Calu3 (cell line): ENCODE measurements at regions not wholly inside any gene's neighbourhood (a gene's known extent, or its start where the extent isn't known, plus 50 kb on each side); places are given as distances from the start of the nearest gene placed in this dataset.
"Not testable (repeated sequence)": the region's sequence is repeated elsewhere in the genome, so short reads cannot be mapped to it uniquely, and the experiment has no call there.

Source experiments
- BruUV-seq: library from RNA; stranded (reverse); fragments of 400-500 nt; replicated peaks from 2 replicates; lab custom pipeline; 2021; lab: Mats Ljungman, UMichigan
- CTCF ChIA-PET: fragments of 300-600 bp; sonication (Branson Sonifier 250); formaldehyde crosslinking; loops from one replicate; lab custom pipeline; 2022; ENCODE audit warnings: antibody characterized with exemption; lab: Charles Lee
- DNase-seq: peaks from one replicate; pipeline ENCODE4 v3.0.0; 2022
- H3K27ac Mint-ChIP-seq: one replicate; pipeline ENCODE4 v1.8.0; 2022; ENCODE audit warnings: mixed read lengths; ENCODE audit not compliant: unreplicated experiment
- H3K27me3 Mint-ChIP-seq: one replicate; pipeline ENCODE4 v1.8.0; 2022; ENCODE audit warnings: mixed read lengths; ENCODE audit not compliant: unreplicated experiment
- H3K36me3 Mint-ChIP-seq: one replicate; pipeline ENCODE4 v1.8.0; 2022; ENCODE audit warnings: mild to moderate bottlenecking, moderate library complexity, mixed read lengths; ENCODE audit not compliant: insufficient read depth, unreplicated experiment
- H3K4me1 Mint-ChIP-seq: one replicate; pipeline ENCODE4 v1.8.0; 2022; ENCODE audit warnings: mild to moderate bottlenecking, low read depth, mixed read lengths; ENCODE audit not compliant: unreplicated experiment
- H3K4me3 Mint-ChIP-seq: one replicate; pipeline ENCODE4 v1.8.0; 2022; ENCODE audit warnings: mild to moderate bottlenecking, low read depth, moderate library complexity, mixed read lengths; ENCODE audit not compliant: unreplicated experiment
- H3K9me3 Mint-ChIP-seq: one replicate; pipeline ENCODE4 v1.8.0; 2022; ENCODE audit warnings: low read depth, mixed read lengths; ENCODE audit not compliant: unreplicated experiment
- intact Hi-C: fragments of 100-400 bp; cut with micrococcal nuclease; formaldehyde crosslinking; loops from one replicate; pipeline ENCODE4 v1.10.0; 2022; ENCODE audit not compliant: unreplicated experiment

DNA sequence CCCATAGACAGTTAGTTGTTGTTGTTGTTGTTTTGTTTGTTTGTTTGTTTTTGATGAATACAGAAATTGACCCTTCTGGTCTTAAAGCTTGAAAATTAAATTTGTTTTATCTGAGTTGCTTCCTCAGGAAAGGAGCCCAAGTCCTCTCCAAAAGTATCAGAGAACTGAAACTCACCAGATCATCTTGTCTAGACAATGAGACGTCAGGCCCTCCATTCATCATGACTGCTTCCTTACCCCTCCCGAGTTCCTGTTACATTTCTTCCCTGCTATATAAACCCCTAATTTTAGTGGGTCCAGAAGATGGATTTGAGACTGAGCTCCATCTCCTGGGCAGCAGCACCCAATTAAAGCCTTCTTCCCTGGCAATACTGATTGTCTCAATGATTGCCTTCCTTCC lies 2744.8 kb upstream of the TPTE start:
- H3K27ac Mint-ChIP-seq, H3K9me3 Mint-ChIP-seq, intact Hi-C loops, CTCF ChIA-PET, H3K36me3 Mint-ChIP-seq, H3K4me1 Mint-ChIP-seq, H3K4me3 Mint-ChIP-seq, DNase-seq, BruUV-seq: not testable (repeated sequence)
- peaks cover 12% of the 10 kb centered on the region for H3K27me3 Mint-ChIP-seq

DNA sequence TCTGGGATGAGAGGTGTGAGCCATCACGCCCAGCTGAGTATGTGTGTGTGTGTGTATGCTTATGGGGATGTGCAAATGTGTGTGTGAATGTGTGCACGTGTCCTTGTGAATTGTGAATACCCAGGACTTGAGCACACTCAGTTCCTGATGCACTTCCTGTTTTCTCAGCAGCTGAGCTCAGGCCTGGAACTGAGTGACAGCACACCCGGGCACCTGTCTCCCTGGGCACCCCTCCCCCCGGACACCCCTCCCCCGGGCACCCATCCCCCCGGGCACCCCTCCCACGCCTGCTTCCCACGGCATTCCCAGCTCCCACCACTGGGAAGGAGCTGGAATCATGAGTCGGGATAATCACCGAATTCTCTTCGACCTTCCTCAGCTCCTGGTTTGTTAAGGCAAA lies 2744.1 kb upstream of the TPTE start:
- not testable (repeated sequence) for H3K27ac Mint-ChIP-seq

DNA sequence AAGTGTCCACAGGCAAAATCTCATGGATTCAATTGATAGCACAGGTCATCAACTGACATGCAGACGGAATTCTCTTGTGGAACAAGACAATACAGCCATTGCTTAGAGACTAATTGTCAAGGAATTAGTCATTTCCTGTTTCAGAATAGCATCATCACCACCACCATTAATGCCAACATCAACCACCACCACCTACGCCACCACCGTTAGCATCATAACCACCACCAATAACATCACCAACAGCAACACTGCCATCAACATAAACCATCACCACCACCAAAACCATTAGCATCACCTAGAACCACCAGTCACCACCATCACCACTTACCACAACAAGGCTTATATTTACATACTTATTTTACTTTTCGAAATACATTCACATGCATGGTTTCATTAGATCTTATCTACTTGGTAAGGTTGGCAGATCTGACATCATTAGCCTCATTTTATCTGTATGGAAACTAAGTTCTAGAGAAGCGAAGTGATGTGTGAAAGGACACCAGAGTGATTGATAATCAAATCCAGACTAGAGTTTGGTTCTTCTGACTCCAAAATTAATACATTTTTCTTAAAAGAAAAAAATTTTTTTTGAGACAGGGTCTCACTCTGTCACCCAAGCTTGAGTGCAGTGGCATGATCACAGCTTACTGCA lies 2733.8 kb upstream of the TPTE start:
- H3K27ac Mint-ChIP-seq, DNase-seq, H3K27me3 Mint-ChIP-seq, H3K9me3 Mint-ChIP-seq, H3K36me3 Mint-ChIP-seq, CTCF ChIA-PET, BruUV-seq, H3K4me1 Mint-ChIP-seq, H3K4me3 Mint-ChIP-seq, intact Hi-C loops: not testable (repeated sequence)

More for the DNA sequence above, 2744.1 kb upstream of the TPTE start:
- intact Hi-C loops, H3K36me3 Mint-ChIP-seq, H3K4me1 Mint-ChIP-seq, H3K9me3 Mint-ChIP-seq, CTCF ChIA-PET, H3K4me3 Mint-ChIP-seq, DNase-seq, BruUV-seq: not testable (repeated sequence)
- peaks cover 12% of the 10 kb centered on the region for H3K27me3 Mint-ChIP-seq

DNA sequence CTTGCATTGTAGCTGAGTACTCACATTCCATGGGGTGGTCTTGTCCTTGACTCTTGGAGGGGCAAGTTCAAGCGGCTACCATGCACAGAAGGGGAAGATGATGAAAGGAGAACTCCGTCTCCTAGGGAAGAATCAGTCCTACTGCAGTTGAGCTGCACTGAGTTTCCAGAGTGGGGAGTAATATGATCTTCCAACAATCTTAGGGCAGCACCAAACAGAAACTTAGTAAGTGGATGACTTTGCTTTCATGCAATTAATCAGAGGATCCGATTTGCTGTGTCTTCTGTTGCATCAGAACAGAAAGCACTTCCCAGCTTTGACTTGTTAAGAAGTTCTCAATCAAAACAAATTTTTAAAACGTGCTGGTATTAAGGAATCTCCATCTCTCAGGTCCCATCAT lies 2727.6 kb upstream of the TPTE start:
- H3K4me3 Mint-ChIP-seq, H3K36me3 Mint-ChIP-seq, H3K27me3 Mint-ChIP-seq, BruUV-seq, H3K9me3 Mint-ChIP-seq, H3K27ac Mint-ChIP-seq, DNase-seq, intact Hi-C loops, CTCF ChIA-PET, H3K4me1 Mint-ChIP-seq: not testable (repeated sequence)

DNA sequence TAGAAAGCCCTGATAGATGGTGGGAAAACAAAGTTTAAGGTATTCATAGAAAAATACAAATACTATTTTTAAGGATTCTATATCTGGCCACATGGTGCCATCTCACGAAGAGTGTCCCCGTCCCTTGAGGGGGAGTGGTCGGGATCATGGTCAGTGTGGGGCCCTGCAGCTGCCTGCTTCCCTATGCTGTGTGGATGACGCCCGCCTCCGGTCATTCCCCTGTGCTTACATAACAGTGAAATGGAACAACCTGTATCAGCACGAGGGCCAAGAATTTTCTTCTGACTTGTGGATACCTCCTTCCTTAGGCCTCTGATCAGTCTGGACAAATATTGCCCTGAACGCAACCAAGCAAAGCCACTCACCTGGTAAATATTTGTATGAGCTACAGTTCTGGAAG lies 2724.1 kb upstream of the TPTE start:
- H3K9me3 Mint-ChIP-seq, DNase-seq, BruUV-seq, H3K27me3 Mint-ChIP-seq, intact Hi-C loops, CTCF ChIA-PET, H3K27ac Mint-ChIP-seq, H3K36me3 Mint-ChIP-seq, H3K4me1 Mint-ChIP-seq, H3K4me3 Mint-ChIP-seq: not testable (repeated sequence)

DNA sequence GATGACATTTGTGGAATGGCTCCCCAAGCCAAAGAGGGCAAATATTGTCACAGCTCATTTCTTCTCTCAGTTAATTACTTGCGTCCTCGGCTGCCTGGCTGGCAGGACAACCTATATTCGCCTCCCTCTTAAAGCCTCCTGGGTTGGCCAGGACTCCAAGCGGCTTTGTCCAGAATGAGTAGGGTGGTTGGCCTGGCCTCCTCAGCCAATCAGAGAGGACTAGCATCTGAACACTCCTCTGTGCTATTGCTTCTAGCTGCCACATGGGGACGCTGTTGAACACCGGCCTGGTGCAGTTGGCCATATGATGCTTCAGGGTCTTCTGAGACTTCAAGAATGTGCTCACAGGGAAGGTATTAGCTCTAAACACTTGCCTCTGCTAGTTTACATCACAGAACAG lies 2722.9 kb upstream of the TPTE start:
- H3K27me3 Mint-ChIP-seq, H3K27ac Mint-ChIP-seq, DNase-seq, H3K4me1 Mint-ChIP-seq, H3K9me3 Mint-ChIP-seq, intact Hi-C loops, CTCF ChIA-PET, BruUV-seq, H3K36me3 Mint-ChIP-seq, H3K4me3 Mint-ChIP-seq: not testable (repeated sequence)

DNA sequence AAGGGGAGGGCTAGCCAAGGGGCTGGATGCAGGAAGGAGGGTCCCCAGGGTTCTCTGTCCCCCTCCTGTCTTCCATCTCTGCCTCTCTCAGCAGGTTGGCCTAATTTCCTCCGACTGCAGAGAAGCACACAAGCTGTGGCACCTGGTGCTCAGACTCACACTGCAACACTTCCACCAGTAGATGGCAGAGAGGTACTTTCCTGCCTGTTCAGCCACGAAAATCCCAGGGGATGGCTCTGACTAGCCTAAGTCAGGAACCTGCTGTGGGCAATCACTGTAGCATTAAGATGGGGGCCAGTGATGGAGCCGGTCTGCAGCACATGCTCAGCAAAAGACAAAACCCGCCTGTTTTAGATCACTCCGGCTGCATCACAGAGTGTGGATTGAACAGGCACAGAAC lies 2721.7 kb upstream of the TPTE start:
- CTCF ChIA-PET, H3K9me3 Mint-ChIP-seq, BruUV-seq, H3K4me1 Mint-ChIP-seq, H3K36me3 Mint-ChIP-seq, DNase-seq, intact Hi-C loops, H3K27ac Mint-ChIP-seq, H3K4me3 Mint-ChIP-seq, H3K27me3 Mint-ChIP-seq: not testable (repeated sequence)

DNA sequence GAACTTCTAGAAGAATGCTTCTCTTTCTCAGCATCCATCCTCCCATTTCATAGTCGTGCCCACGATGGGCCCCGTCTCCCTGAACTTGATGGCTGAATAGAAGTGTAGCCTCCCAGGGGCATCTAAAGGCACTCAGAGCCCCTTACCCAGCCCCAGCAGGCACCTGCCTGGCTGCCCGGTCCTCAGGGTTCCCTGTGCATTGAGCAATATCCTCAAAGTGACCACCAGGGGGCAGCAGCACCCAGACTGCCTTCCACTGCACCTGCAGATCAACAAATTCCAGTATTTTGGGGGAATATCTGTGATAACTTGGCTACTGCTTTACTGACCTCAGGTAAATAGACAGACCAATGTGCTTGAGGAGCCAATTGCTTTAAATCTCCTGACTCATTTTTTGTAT lies 2707.9 kb upstream of the TPTE start:
- H3K27ac Mint-ChIP-seq, H3K4me1 Mint-ChIP-seq, H3K4me3 Mint-ChIP-seq, CTCF ChIA-PET, BruUV-seq, intact Hi-C loops, H3K9me3 Mint-ChIP-seq, H3K27me3 Mint-ChIP-seq, H3K36me3 Mint-ChIP-seq, DNase-seq: not testable (repeated sequence)

DNA sequence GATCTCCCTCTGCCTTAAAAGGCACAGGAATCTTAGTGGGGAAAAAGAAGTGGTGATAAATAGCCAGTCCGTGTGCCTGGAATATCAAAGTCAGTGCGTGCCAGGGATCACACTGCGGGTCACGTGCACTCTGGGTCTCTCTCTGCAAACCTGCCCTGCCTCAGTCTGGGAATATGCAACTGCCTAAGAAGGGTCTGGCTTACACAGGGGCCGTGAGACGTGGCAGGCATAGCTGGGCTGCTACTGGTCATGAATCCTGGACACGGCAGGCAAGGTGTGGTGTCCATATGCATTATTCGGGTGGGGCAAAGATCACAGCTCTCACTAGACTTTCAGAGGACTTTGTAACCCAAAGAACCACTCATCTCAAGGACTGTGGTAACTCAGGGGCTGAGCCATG lies 2704.4 kb upstream of the TPTE start:
- H3K9me3 Mint-ChIP-seq, H3K4me1 Mint-ChIP-seq, H3K36me3 Mint-ChIP-seq, H3K4me3 Mint-ChIP-seq, DNase-seq, H3K27ac Mint-ChIP-seq, BruUV-seq, CTCF ChIA-PET, H3K27me3 Mint-ChIP-seq, intact Hi-C loops: not testable (repeated sequence)

DNA sequence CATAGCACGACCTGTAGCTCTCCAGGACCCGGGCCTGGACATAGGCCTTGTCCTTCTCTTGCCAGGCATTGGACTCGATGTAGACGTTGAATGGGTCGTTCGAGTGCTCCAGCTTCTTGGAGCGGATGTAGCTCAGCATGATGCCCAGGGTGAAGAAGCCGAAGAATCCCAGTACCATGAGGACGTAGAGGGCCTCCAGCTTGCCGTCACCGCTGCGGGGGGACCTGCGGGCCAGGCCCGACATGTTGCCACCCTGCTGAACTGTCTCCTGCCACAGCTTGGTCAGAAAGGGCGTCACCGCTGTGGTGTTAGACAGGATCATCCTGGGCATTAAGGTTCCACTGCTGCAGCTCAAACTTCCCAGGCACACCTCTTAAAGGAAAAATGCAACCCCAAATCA lies 2702.1 kb upstream of the TPTE start:
- H3K36me3 Mint-ChIP-seq, H3K27ac Mint-ChIP-seq, H3K27me3 Mint-ChIP-seq, BruUV-seq, H3K9me3 Mint-ChIP-seq, DNase-seq, H3K4me3 Mint-ChIP-seq, intact Hi-C loops, CTCF ChIA-PET, H3K4me1 Mint-ChIP-seq: not testable (repeated sequence)
